NOMO-1 treated with DMSO at 0.1 percent for 48 hours (cell line): ENCODE measurements at regions not wholly inside any gene's neighbourhood (a gene's known extent, or its start where the extent isn't known, plus 50 kb on each side); places are given as distances from the start of the nearest gene placed in this dataset.

Experiments
- DNase-seq: peaks from one replicate; lab custom pipeline; 2025; ENCODE audit not compliant: unreplicated experiment; lab: John Stamatoyannopoulos, UW

DNA sequence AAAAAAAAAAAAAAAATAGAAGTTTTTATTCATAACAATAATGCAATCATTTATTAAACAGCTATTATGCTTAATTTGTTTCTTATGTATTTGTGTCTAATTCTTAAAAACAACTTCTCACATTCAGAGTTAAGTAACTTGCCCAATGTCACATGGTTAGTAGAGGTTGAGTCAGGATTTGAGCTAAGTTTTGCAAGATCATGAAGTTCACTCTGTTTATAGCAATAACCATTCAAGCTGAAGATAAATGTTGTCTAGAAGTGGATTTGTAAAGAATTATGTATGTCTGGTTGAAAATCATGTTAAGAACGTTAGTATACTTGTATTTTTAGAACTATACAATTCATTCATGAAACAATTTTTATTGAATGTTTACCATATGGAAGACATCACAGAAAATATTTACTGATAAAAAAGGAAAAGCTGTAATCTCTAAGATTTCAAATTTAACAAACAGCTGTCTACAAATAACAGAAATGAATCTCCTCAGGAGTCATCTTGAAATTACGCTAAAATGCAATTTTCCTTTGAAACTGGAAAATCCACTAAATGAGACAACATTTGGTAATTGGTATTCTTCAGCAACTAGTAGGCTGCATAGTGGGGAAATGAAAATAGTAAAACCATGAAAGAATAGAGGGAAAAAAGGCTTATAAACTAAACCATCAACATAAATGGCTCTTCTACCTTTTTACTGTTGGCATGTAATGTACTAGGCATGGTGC, 70.5 kb upstream of the AHR start:
- peak; percentile 79 for DNase-seq

DNA sequence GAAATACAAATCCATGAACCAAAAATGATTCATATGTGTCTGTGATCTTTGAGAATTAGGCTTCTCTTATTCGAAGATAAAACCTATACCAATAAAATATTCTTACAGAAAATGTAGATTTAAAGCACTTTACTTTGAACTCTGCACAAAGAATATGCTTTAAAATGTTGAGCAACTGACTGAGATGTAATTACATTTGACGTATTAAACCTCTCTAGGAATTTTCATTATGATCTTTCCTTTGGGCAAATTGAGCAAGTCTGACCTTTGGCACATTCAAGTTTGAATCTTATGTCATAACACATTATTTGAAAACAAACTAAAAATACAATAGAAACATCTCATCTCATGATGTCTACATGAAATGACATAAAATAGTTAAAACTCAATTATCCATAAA, 69.2 kb upstream of the AHR start:
- no peak for DNase-seq

DNA sequence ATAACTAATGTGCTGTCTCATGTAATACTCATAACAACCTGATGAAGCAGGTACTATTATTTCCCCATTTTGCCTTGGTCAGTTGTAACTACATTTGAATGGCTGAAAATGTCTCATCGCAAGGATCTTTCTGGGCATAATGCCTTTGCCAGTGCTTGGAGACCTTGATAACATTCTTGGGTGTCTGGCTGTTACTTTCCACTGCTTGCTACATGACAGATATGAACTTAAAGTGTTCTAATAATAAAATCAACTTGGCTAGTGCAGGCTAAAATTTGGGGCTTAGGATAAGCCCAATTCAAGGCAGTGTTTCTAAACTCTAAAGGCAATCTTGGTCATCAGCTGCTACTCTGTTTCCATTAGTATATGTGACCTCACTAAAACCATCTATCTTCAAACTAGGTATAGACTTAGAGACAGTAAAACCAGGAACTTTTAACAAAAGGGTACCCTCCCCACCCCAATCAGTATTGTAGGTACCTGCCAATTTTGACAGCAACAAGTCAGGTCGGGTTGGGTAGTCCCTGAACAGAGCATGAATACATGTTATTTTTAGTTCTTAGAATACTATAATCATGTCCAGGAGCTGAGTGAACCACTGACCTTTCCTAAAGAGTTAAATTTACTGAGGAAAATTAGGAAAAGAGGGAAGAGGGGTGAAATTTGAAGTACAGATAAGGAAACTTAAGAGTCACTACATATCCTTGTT, 68.2 kb upstream of the AHR start:
- no peak for DNase-seq

DNA sequence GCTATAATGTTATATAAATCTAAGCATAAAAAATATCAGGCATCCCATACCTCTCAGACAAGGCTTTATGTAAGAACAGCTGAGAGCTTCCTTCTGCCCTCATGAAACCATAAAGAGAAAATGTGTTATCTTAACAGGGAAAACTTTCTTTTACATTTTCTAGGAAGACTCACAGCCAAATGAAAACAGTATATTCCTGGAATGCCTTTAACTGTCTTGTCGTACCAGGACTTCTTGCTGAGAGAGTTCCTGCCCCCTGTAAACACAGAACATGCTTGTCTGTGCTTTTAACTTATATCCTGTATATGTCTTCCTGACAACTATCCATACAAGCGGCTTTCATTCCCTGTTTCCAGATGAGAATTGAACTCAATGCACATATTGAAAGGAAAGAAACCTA, 64.8 kb upstream of the AHR start:
- DNase-seq, result no peak

DNA sequence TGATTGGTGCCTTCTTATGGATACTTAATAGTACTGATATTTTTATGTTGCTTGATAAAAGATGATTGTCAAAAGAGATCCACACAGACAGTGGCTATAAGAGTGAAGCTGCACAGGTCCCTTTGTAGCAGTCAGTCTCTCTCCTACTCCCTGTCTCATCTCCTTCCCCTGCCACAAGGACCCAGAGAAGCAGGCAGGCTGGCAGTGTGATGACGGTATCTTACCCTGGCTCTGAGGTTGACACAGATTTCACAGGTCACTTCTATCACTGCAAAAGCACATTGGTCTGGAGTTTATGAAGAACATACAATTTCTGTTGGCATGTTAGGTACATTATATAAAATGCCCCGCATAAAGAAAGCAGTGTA, 64.4 kb upstream of the AHR start:
- DNase-seq, result peak; percentile 70

DNA sequence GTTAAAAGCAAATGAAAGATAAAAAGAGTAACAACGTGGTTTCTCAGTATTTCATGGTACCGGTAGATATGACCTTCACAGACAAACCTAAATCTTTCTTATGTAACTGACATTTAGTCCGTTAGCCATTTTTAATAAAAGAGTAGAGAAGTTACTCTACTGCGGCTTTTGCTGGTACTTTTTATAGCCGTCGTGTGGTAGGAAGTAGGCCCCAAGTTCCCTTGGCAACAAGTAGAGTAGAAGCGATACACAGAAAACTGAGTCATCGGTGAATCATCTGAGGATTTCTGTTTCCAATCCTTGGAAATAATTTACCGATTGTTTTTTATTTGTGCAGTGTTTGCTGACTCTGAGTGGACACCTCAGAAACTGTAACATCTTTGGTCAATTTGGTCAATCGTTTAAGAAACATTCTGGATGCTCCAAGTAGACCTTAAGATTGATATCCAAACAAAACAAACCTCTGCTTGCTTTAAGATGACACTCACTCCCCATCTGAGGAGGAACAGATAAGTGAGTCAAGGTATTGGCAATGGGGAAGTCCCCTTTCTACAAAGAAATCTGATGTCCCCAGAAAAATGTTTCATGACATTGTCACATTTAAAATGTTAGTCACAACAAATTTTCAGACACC, 63.9 kb upstream of the AHR start:
- peak; percentile 97 for DNase-seq

DNA sequence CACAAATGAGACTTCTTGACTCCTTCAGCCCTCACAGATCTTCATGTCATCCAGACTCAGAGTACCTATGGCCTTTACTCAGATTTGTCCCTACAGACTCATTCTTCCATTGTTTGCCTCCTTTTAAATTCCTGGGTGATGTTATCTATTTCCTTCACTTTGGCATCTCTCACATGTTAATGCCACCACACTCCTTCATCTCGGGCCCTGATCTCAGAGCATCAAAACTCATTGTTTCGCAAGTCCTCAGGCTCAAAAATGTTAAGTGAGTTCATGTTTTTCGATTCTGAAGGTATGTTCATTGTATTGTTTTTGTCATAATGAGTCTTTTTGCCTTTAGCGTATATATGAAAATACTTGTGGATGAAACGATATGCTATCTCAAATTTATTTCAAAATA, 62.3 kb upstream of the AHR start:
- DNase-seq, result no peak

DNA sequence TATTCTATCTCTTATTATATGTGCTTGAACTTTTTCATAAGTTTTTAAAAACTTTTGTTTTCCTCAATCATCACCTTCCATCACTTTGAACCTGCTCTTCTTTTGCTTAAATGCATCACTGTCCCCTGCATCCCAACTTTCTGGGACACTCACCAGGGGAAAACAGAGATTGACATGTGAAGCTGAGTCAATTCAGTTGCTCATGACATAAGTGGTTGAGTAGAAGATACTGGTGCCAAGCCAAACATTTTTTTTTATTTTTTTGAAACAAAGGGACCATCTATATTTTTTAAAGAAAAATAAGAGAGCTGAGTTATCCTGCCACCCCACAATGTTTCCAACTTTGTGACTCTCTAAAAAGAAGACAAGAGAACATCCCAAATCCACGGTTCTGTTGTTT, 61.8 kb upstream of the AHR start:
- DNase-seq, result no peak

DNA sequence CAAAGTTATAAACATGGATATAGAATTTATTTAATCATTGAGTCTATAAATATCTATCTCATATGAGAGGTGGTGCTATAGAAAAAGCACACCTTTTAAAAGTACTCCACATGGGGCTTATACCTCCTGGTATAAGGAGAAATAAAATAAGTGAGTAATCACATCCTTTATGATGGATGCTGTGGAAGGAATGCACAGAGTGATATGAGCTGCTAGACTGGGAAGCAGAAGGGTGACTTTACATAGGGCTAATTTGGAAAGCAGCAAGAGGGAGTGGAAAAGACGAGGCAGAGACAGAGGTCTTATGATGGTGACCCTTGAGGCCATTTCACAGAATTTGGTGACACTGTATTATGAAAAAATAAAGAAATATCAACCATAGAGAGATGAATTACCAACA, 59.4 kb upstream of the AHR start:
- DNase-seq, result no peak

DNA sequence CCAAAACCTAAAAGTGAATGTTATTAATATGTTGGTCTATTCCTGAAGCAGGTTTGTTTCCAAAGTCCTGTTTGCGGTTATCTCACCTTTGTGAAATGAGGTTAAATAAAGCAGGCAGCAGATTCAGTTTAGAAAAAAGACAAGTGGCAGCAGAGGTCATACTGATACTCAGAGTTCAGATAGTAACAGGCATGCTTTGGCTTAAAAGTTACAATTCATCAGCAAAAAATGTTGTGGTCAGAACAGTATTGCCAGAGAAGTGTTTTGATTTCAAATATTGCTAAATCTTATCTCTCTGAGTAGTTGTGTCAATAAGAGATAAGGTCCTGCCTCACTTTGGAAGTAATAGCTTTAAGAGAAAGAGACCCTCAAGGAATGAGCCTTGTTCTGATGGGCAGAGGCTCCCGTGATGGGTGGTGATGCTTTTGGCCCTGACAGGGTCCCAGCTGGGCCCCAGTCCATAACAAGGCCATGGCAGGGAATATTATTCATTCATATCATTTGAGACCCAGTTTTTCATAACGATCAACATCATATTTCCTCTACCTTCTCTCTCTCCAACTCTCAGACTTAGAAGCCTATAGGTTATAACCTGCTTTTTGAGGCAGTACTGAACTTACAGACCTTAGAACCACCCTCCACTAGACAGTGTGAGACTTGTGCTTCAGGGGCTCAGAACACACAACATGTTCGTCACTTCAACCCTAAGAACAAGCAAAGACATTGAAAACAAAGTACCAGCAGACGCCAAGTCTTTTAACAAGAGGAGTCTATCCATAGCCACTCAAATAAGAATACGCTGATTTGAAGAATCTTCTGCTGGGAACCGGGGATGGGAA, 58.5 kb upstream of the AHR start:
- DNase-seq, result no peak

DNA sequence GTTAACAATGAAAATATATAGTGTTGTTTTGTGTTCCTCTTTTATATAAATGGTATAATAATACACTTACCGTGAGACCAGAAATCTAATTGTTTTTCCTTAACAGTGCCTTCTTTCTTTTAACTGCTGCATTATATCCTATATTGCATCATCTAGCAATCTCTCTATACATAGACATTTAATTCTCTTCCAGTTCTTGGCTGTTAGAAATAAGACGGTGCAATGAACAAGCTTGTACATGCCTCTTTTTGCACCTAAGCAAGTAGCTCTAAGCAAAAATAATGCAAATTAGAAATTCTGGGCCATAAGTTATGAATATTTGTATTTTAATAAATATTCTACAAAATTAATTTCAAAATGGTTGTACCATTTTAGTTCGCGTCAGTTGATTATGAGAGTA, 55.9 kb upstream of the AHR start:
- DNase-seq, result peak; percentile 11

DNA sequence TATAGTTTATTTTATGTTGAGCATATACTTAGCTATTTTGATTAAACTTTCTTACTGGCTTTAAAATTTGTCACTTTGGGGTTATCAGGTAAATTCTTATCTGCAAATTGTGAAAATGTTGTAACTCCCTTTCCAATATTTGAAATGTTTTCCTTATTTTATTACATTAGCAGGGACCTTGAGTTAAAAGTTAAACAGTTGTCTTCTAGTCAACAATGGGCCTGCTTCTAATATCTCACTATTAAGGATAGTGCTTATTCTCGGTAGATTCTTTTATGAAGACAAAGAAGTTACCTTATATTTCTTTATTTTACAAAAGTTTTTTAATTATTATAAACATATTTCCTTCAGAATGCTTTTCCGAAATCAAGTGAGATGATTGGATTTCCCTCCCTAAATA, 53.7 kb upstream of the AHR start:
- no peak for DNase-seq

DNA sequence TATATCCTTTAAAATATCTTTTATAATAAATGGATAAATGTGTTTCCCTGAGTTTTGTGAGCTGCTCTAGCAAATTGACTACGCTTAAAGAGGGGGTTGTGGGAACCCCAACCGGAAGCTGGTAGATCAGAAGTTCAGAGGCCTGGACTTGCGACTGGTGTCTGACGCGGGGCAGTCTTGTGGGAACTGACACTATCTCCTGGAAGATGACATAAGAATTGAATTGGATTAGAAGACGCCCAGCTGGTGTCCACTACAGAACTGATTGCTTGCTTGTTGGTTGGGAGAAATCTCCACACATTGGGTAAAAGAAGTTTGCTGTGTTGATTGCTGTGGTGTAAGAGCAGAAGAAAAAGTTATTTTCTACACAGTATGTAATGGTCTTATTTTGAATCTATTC, 51.1 kb upstream of the AHR start:
- DNase-seq, result no peak

DNA sequence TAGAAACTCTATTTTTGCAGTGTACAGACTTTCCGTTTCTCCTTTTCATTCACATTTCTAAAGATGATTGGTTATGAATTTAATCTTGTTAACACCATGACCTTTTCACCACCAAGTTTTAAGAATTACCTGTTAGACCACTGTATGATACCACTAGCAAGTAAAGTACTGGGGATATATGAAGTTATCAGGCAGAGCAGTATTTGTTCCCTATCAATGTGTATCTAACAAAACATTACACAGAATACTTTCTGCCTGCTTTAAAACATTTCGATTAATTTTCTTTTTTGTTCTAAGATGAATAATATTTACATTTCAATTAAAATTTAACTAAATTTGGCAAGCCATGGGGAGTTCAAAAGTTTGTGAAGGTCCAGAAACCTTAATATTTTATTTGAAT, 49.9 kb upstream of the AHR start:
- DNase-seq, result no peak
